Stimulated activated CD4-positive, alpha-beta T cell treated with anti-CD3 and anti-CD28 coated beads, Interleukin-12 subunit alpha, Interleukin-12 subunit beta, amount 100 ng/mL, for 4 hours (primary cell): ENCODE measurements at regions not wholly inside any gene's neighbourhood (a gene's known extent, or its start where the extent isn't known, plus 50 kb on each side); places are given as distances from the start of the nearest gene placed in this dataset.

ENCODE experiments used
- DNase-seq: peaks from one replicate; pipeline ENCODE4 v3.0.0-alpha.2; 2020

DNA sequence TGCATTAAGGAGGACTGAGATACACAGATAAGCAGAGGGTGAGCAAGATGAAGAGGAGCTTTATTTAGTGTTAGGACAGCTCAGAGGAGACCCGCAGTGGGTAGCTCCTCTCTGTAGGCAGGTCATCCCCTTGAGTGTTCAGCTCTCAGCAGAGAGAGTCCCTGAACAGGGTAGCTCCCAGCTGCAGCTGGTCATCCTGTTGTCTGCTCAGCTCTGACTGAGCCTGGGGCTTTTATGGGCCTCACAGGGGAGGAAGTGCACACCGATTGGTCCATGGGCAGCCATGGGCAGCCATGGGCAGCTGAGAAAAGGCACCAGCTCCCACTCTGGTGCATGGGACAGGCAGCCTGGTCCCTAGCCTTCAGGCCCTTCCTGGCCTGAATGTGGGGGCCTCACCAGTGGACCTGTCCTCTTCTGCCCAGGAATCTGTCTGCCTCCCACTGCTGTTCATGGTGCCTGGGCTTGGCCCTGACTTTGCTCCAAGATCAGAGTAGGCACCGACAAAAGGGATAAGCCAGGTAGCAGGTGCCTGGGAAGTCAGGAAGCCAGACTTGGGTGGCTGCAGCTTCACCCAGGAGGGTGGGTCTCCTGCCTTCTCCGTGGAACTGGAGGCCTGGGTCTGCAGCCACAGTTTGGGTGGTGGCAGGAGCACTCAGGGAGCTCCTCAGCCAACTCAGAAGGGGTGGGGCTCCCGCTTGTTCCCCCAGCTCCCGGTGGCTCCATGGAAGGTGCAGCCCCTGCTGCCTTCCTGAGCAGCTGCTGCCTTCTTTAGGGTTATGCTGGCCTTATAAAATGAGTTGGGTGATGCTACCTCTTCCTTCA lies 54.7 kb downstream of the MYEOV start:
- DNase-seq, result no peak

DNA sequence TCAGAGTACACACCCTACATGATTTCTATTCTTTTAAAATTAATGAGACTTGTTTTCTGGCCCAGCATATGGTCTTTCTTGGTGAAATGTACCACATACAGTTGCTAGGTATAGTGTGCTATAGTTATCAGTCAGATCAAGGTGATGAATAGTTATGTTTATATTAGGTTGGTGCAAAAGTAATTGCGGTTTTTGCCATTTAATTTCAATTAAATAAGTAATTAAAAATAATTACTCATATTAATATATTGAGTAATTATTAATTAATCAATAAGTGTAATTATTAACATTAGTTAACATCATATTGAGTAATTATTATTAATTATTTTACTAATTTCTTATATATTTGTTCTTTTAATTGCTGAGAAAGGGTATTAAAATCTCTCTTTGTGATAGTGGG lies 56.1 kb downstream of the MYEOV start:
- DNase-seq, result no peak

DNA sequence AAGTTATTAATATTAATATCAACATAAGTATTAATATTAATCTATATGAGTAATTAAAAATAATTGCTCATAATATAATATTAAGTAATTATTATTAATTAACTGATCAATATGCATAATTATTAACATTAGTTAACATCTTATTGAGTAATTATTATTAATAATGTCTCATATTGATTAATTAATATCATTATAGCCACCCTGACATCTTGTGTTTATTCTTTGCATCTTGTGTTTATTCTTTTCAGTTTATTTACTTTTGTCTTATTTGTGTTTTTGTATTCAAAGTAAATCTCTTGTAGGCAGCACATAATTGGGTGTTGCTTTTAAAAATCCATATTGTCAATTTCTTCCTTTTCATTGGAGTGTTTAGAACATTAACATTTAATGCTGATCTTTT lies 56.6 kb downstream of the MYEOV start:
- DNase-seq, result no peak

DNA sequence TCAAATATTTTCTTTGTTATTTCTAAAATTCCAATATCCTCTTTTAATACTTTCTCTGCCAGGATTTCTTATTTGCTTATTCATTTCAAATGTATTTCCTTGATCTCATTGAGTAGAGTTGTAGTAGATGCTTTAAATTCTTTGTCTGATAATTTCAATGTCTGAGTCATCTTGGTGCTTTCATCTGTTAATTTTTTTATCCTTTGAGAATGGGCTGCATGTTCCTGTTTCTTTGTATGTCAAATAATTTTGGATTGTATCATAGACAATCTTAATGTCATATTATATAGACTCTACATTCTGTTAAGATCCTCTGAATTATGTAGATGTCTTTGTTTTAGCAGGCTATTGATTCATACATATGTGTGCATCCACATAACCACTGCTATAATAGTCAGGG lies 57.5 kb downstream of the MYEOV start:
- no peak for DNase-seq

DNA sequence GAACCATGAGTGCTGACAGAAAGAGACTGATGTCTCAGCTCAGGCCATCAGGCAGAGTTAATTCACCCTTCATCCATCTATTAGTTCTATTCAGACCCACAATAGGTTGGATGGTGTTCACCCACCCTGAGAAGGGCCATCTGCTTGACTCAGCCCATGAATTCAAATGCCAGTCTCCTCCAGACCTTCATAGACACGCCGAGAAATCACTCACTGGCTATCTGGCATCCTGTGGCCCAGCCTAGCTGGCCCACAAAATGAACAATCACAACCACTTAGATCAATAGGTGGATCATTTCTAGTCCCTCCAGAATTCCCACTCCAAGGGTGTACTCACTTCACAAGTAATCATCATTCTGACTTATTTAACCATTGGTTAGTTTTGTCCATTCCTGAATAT lies 58.2 kb downstream of the MYEOV start:
- no peak for DNase-seq

DNA sequence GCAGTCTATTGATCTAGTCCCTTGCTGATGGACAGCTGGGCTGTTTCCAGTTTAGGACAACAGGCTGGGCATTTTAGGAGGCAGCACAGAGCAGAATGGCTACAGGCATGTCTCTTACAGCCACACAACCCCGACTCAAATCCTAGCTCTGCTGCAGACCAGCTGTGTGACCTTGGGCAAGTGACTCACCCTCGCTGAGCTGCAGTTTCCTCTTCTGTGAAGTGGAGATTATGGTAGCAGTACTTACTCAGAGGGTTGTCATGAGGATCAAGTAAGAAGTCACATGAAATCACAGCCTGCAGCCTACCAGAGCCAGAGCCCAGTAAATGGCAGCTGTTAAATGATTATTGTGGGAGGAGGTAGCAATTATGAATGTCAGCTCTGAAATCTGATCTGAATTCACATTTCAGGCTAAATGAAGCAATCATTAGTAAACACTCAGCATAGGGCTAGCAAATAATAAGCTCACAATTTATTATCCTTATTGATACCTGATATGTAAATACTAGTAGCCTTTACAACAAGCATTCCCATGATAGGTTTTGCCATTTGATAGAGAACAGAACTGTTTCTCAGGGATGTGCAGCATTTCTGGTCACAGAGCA lies 58.9 kb downstream of the MYEOV start:
- DNase-seq, result peak; percentile 34

DNA sequence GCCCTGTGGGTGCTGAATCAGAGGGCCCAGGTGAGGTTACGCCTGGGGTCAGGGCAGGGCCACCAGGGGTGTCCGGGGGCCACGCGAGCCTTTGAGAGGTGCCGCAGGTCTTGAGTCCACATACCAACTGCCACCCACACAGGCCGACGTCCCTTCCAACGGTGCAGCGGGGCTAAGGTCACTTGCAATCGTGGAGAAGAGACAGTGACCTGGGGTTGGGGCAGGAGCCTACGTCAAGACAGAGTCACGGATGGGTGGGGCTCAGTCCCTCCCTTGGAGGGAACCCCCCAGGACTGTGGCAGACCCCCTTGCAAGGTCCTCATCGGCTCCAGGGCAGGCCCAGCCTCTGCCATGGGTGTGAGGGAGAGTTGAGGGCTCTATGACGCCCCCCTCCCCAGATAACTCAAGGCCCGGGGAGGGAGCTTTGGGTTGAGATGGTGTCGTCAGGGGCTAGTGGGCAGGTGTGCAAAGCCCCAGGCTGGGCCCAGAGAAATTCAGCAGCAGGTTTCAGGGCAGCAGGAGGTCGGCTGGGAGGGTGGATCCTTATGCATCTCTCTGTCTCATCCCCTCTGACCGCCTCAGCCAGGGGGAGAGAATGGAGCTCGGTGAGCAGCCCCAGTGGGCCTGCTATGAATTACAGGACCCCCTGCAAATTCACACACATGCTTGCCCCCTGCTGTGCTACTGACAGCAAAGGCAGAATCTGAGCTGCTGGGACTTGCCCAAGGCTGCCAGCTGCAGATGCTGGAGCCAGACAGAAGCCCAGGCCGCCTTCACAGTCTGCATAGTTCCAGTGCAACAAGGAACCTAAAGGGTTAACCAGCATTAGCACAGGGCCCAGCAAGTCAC lies 60.0 kb downstream of the MYEOV start:
- no peak for DNase-seq

DNA sequence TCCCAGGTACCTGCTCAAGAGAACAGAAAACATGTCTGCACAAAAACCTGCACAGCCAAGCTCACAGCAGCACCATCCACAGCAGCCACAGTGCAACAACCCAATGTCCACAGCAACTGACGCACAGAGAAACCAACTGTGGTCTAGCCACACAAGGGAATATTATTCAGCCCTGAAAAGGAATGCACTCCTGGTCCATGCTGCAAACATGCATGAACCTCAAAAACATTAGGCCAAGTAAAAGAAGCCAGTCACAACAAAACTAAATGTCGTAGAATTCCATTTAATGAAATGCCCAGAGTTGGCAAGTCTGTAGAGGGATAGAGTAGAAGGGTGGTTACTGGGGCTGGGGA lies 60.6 kb downstream of the MYEOV start:
- DNase-seq, result no peak

DNA sequence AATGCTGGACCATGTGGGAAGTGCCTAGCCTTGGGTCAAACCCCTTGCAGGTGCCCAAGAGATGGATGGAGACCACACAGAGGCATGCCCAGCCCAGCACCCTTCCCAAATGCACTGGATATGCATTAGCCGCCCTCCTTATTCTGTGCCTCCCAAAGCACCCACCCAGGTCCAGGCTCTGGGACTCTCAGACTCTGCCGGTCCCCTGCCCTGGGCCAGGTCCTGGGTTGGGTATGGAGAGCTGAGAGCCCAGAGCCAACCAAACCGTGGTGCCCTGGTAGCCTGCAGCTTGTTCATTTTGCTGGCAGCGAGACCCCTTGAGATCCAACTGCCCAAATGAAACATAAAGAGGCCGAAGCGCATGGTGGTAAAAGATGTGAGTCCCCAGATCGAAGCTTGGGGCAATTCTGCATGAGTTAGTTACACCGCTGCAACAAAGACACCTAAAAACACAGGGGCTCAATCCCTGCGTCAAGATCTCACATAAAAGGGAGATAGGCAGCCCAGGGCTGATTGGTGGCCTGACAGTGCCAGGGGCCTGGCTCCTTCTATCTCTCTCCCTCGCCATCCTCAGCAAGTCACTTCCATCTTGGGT lies 61.5 kb downstream of the MYEOV start:
- DNase-seq, result no peak

DNA sequence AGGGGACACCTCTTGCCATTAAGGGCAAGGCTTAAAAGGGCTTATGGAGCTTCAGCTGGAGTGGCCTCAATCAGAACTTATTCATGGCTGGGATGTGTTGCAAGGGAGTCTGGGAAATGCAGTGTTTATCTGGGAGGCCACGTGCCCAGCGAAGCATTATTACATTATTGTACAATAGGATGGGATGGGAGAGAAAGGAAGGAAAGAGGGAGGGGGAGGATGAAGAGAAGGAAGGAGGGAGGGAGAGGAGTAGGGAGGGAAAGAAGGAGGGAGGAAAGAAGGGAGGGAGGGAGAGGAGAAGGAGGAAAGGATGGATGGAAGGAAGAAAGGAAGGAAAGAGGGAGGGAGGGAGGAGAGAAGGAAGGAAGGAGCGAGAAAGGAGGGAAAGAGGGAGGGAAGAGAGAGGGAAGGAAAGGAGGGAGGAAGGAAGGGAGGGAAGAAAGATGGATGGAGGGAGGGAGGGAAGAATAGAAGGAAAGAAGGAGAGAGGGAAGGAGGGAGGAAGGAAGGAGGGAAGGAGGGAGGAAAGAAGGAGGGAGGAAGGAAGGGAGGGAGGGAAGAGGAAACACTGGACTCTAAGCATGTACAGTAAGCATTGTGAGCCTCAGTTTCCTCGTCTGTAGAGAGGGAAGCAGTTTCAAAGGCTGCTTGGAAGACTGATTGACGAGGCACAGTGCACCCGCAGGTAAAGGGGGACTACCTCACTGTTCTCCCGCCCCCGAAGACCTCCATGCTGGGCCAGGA lies 62.2 kb downstream of the MYEOV start:
- DNase-seq, result no peak

DNA sequence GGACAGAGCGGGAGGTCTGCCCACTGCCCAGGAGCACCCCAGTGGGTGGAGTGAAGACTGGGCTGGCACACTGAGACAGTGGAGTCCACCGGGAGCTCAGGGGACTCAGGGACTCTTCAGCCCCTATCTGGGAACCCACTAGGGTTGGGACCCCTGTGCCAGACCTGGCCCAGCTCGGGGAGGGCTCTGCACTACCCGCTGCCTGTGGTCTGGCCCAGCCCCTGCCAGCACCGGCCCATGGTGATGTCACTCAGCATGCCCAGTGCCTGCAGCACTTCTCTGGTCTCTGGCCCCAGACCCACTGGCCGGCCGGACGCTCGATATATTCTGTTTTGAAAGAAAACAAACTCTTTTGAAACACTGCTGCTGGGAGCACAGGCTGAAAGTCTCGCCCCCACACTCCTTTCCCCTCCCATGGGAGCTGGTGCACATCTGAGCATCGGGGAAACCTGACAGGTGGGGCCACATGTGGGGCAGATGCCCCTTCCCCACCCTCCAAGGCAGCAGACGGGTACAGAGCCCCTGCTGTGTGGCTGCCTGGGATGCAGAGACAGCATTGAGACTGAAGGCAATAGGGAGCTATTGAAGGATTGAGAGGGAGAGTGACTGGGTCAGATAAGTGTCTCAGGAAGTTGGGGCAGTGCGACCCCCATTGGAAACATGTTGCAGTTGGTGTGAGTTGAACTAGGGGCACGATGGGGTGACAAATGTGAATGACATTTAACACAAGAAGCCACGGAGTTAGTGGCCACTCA lies 62.9 kb downstream of the MYEOV start:
- DNase-seq, result no peak

DNA sequence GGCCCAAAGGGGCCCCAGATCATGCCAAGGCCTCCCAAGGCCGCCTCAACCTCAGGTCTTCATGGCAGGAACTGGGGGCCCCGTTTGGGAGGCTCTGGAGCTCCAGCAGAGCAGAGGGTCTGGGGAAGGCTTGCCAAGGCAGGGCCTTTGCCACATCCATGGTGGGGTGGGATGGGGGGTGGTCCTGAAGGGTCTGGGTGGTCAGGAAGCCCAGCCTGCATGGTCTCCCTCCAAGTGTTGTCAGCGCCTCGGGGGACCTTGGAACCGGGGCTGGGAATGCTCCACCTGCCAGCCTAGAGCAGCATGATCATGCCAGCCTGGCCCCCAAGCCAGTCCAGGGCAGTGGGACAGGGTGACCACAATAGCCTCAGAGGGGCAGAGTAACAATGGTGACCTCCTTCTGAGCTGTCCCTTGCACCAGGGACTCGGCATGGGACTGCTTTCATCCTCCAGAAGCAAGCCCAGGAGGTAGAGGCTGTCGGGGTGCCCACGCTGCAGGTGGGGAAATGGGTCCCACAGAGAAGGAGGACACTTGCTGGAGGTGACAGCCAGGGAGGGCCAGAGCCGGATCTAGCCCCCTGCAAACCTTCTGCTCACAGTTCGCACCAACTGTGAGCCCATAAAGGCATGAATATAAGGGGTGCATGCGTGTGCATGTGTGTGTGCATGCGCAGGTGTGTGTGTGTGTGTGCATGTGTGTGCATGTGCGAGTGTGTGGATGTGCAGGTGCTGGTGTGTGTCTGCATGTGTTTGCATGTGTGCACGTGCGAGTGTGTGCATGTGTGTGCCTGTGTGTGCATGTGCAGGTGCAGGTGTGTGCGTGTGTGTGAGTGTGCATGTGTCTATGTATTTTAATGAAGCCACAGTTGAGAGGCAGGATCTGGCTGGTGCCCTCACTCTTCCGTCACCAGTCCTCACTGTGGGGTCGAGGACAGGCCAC lies 63.8 kb downstream of the MYEOV start:
- no peak for DNase-seq

DNA sequence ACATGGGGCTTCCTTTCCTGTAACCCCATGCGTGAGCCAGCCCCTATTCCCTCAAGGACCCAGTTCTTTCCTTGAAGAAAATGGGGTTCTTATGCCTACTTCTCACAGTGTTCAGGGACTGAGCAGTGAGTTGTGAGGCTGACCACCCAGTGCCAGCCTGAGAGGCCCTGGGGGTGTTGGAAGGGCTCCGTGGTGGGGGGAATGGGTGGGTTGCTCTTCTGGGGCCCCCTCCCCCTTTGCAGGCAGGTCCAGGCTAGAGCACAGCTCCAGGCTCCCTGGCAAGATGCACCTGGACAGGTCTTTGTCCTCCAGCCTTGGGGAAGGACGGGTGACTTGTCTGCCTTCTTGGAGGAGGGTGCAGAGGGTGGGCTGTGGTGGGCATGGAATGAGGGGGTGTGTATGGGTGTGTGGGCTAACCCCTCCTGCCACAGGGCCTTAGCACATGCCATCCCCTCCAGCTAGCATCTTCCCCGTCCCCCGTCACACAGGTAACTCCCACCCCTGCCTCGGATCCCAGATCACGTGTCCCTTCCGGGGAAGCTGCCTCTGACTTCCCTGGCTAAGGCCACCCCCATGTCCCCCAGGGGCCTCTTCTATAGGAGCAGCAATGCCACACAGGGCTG lies 64.6 kb downstream of the MYEOV start:
- DNase-seq, result no peak

DNA sequence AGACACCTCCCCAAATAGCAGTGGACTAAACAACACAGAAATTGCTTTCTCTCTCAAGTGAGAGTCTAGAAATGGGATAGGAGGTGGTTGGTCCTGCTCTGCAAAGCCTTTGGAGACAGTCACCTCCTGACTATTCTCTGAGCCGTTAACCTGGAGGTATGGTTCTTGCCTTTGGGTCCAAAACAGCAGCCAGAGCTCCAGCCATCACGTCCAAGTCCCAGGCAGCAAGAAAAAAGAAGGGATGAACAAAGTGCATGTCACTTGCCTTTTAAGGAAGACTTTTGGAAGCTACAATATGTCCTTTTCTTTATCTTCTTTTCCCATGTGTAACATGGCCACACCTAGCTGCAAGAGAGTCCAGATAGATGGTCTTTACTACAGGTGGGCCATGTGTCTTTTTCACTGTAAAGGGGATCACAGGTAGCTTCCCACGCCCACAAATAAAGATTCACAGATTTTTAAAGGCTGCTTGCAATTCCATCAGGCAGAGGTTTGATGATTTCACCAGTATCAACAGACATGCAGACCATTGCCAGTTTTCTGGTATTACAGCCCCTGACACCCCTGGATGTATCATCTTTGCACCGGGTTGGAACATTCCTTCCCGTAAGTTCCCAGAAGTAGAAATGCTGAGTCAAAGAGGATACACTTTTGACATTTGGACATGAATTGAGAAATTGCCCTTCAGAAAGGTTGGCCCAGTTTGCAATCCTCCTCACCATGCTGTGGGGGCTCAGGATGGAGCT lies 66.0 kb downstream of the MYEOV start:
- DNase-seq, result no peak

DNA sequence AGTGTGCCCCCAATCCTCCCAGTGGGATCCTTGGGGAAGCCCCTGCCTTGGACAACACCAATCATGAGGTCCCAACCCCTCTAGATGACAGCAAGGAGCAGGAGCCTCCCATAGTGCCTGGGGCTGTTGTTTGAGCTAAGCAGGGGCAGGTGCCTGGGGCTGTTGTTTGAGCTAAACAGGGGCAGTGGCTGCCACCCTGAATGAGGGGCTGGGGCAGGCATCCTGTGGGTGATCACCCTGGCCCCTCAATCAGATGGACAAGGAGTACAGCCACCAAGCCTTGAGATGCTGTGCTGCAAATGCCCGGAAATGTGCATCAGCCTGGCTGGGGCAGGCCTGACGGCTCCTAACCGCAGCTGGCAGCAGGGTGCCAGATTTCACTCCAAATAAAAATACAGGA lies 66.7 kb downstream of the MYEOV start:
- no peak for DNase-seq

DNA sequence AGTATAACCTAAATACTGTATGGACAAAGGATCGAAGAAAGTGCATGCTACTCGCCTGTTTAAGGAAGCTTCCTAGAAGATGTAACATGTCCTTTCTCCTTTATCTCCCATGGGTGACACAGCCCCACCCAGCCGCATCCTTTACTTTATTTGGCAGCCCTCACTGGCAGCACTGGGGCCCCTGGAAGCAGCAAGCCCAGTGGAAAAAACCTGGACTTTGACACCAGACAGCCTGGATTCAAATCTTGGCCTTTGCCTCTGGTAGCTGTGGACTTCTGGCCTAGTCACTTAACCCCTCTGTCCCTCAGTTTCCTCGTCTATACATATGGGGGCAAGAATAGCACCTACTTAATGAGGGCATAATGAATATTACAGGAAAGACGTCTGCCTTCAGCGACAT lies 67.1 kb downstream of the MYEOV start:
- no peak for DNase-seq

DNA sequence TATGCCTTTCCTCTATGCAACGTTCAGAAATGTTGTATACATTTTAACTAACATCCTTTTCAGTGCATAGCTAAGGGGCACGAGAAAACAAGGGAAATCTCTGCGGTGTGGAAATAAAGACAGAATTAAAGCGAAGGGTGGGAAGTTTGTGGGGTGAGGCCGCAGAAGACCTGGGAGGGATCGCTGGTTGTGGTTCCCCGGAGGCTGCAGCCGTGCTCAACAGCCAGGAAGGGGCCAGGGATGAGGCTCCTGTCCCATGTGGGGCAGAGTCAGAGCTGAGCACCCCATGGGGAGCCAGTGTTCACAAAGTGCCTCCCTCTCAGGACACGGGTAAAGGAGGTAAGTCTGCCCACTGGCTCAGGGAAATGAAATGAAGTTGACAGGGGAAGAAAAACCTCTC lies 67.5 kb downstream of the MYEOV start:
- no peak for DNase-seq

DNA sequence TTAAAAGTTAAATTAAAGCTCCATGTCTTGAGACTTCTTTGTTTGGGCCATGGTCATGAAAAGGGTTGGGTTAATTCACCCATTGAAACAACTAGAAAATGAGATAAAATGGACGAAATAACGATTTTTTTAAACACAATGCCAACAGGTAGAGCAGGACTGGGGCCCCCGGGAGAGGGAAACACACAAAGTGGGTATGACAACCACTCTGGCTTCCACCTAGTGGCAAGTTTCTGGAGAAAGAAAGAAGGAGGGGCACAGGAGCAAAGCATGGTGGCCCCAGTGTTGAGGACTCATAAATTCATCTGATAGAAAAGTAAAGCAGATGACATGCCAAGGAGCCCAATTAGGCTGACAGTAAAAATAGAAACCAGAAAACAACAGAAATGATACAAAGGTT lies 68.4 kb downstream of the MYEOV start:
- DNase-seq, result no peak

DNA sequence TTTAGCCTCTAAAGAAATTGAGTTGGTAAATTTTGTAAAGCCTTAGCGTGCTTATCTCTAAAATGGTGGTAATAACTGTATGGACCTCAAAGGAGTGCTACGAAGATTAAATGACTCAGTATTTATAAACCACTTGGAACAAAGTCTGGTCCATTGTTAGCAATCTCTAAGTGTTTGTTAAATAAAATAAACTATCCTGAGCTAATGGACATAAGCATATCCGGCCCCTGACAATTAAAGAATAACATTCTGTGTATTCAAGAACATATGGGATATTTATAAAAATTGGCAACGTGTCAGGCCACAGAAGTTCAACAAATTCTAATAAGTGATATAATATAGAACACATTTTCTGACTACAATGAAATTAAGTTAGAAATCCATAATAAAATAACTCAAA lies 71.0 kb downstream of the MYEOV start:
- DNase-seq, result no peak

DNA sequence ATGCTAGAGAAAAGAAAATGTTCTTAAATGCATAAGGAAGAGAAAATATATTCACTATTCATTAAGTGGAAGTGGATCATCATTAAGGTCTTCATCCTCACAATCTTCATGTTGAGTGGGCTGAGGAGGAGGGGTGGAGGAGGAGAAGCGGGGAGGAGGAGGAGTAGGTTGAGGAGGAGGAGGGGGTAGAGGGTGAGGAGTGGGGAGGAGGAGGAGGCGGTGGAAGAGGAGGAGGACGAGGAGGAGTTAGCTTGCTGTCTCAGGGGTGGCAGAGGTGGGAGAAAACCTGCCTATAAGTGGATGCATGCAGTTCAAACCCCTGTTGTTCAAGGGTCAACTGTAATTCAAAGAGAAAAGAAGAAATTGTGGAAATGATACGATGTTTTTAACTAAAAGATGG lies 71.6 kb downstream of the MYEOV start:
- no peak for DNase-seq
